ENCODE measurements at regions not wholly inside any gene's neighbourhood (a gene's known extent, or its start where the extent isn't known, plus 50 kb on each side); places are given as distances from the start of the nearest gene placed in this dataset.

GRCh38 chr11:81886406-81887075, 847.1 kb downstream of the FAM181B start:
- H3K4me3 ChIP-seq: no peak overlapping the region
- DNase-seq: no peak
- TF ChIP-seq EP300 (IDR thresholded peaks at IDR 0.05): no peak
- TF ChIP-seq POLR2AphosphoS5 (IDR thresholded peaks at IDR 0.05): no peak
- TF ChIP-seq, protein P1, sequence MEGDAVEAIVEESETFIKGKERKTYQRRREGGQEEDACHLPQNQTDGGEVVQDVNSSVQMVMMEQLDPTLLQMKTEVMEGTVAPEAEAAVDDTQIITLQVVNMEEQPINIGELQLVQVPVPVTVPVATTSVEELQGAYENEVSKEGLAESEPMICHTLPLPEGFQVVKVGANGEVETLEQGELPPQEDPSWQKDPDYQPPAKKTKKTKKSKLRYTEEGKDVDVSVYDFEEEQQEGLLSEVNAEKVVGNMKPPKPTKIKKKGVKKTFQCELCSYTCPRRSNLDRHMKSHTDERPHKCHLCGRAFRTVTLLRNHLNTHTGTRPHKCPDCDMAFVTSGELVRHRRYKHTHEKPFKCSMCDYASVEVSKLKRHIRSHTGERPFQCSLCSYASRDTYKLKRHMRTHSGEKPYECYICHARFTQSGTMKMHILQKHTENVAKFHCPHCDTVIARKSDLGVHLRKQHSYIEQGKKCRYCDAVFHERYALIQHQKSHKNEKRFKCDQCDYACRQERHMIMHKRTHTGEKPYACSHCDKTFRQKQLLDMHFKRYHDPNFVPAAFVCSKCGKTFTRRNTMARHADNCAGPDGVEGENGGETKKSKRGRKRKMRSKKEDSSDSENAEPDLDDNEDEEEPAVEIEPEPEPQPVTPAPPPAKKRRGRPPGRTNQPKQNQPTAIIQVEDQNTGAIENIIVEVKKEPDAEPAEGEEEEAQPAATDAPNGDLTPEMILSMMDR (IDR thresholded peaks at IDR 0.05): no peak
- TF ChIP-seq POLR2A (IDR thresholded peaks at IDR 0.05): no peak
- H3K27me3 ChIP-seq: no peaks in the 10 kb centered on the region
- no peaks in the 10 kb centered on the region for H3K36me3 ChIP-seq
- no peak overlapping the region for H3K27ac ChIP-seq
- H3K4me1 ChIP-seq: no peaks in the 10 kb centered on the region
- 79 to 91% methylated on average over 2 of the region's 2 CpGs for WGBS, 2 donors
- no peaks in the 10 kb centered on the region for H3K9me3 ChIP-seq
- intact Hi-C loops (cut with DNase I): no loop called here

DNA sequence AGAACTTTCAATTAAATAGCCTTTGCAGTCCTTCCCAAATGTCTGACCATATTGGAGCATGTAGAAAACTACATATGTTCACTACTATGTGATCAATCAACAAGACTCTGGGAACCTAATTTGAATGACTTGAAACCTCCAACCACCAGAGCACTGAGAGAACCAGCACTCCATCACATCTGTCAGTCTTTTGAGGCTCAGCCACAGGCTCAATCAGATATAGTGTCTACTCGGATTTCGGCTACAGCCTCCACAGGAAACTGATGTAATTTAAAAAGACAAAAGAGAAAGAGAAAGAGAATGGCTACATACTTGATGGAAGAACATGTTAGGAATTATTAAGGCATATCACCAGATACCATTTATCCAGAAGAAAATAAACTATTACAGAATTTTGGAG, 859.0 kb downstream of the FAM181B start:
- no peak overlapping the region for H3K4me3 ChIP-seq
- no peaks in the 10 kb centered on the region for H3K9me3 ChIP-seq
- intact Hi-C loops (cut with DNase I): no loop called here
- WGBS, 2 donors: 29 to 52% methylated on average over 2 of the region's 2 CpGs
- TF ChIP-seq POLR2A (IDR thresholded peaks at IDR 0.05) (no peak), EP300 (IDR thresholded peaks at IDR 0.05) (no peak), POLR2AphosphoS5 (IDR thresholded peaks at IDR 0.05) (no peak)
- TF ChIP-seq, protein P1 (IDR thresholded peaks at IDR 0.05): no peak
- no peak for DNase-seq
- no peaks in the 10 kb centered on the region for H3K36me3 ChIP-seq
- H3K27me3 ChIP-seq: no peaks in the 10 kb centered on the region
- no peak overlapping the region for H3K27ac ChIP-seq
- H3K4me1 ChIP-seq: no peaks in the 10 kb centered on the region

- intact Hi-C loops (cut with DNase I): no loop called here
- TF ChIP-seq POLR2AphosphoS5 (IDR thresholded peaks at IDR 0.05): no peak
- TF ChIP-seq EP300 (IDR thresholded peaks at IDR 0.05): no peak
- TF ChIP-seq, protein P1 (IDR thresholded peaks at IDR 0.05): no peak
- no peak for TF ChIP-seq POLR2A (IDR thresholded peaks at IDR 0.05)
- WGBS, 2 donors: 67 to 90% methylated on average over 2 of the region's 2 CpGs
- H3K36me3 ChIP-seq: no peaks in the 10 kb centered on the region
- no peak for DNase-seq
- no peak overlapping the region for H3K27ac ChIP-seq
- no peaks in the 10 kb centered on the region for H3K4me1 ChIP-seq
- H3K27me3 ChIP-seq: no peaks in the 10 kb centered on the region
- H3K9me3 ChIP-seq: no peaks in the 10 kb centered on the region
- no peak overlapping the region for H3K4me3 ChIP-seq
These were observed 862.8 kb downstream of the FAM181B start for GRCh38 chr11:81870815-81871214.

DNA sequence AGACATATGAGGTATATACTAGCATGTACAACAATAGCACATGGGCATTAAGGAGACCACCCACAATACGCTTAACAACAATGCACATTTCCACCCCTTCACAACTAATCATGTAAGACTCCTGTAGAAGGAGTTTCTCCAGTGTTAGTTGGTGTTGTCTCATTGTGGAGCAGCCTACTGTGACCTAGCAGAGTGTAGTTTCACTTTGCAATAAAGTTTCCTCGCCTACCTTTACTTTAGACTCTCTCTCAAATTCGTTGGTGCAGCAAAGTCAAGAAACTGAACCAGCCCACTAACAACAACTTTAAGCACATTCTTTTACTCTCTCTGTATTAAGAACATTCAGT, 863.6 kb downstream of the FAM181B start:
- Histone ChIP-seq H3K27me3 (no peaks in the 10 kb centered on the region), H3K4me3 (no peak overlapping the region), H3K27ac (no peak overlapping the region), H3K4me1 (no peaks in the 10 kb centered on the region), H3K36me3 (no peaks in the 10 kb centered on the region), H3K9me3 (no peaks in the 10 kb centered on the region)
- TF ChIP-seq POLR2AphosphoS5 (IDR thresholded peaks at IDR 0.05) (no peak), EP300 (IDR thresholded peaks at IDR 0.05) (no peak), POLR2A (IDR thresholded peaks at IDR 0.05) (no peak)
- TF ChIP-seq, protein P1 (IDR thresholded peaks at IDR 0.05): no peak
- no peak for DNase-seq
- 22 to 30% methylated on average over 3 of the region's 3 CpGs for WGBS, 2 donors
- intact Hi-C loops (cut with DNase I): no loop called here

Data from sigmoid colon (tissue), 6 donors.